GM19455 (cell line): ENCODE measurements at regions not wholly inside any gene's neighbourhood (a gene's known extent, or its start where the extent isn't known, plus 50 kb on each side); places are given as distances from the start of the nearest gene placed in this dataset.
"Not testable (repeated sequence)": the region's sequence is repeated elsewhere in the genome, so short reads cannot be mapped to it uniquely, and the experiment has no call there.

Experiments
- ATAC-seq: cut with Tn5 transposase; IDR thresholded peaks from one replicate; pipeline ENCODE4 v1.9.1; 2021; ENCODE audit not compliant: unreplicated experiment

DNA sequence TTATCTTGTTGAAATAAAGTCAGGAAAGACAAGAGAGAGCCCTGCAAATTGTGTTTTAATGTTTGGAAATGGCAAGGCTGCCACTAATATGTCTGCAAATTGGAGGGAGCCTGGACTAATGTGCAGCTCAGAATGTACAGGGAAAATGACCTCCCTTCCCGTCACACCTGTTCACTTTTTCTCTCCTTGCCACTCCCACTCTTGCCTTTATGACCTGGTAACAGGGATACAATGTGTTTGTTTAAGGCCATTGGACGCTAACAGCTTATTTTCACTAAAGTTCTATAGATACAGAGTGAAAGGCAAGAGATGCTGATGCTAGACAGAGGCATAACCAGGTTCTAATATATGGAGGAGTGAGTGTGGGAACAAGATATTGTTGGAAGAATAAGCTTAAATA, 203.9 kb downstream of the RAB38 start:
- ATAC-seq, result no peak

DNA sequence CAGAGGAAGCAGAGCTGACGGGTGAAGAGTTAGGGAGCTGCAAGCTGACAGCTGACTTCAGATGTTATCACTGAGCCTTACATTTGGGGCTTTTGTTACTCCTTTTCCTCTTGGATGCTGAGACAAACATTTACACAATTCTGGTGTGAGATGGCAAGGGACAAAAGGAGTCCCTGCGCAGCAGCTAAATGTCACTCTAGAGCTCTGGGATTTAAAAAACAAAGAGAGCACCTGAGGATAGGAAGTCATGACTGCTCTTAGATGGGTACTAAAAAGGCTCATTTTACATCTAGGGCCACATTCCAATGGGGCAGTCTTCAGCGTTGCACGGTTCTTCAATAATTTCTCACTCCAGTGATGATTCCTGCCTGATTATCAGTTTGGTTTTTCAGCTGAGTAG, 204.5 kb downstream of the RAB38 start:
- ATAC-seq, result no peak

DNA sequence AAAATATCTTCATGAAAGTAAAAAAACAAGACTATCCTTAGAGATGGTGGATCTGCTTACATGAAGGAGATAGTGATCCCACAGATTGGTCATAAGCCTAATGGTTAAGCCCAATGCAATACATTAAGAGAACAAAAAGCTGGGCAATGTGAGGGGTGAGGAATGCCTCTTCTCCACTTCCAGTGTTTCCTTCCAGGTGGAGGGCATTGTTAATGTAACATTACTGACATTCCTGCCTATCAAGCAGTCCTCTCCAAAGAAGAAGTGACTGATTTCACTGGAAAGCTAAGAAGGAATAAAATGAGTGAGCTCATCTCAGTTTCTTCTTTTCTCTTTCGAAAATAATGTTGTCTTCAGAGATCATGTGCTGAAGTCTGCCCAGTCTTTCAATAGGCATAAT, 207.8 kb downstream of the RAB38 start:
- ATAC-seq, result no peak

DNA sequence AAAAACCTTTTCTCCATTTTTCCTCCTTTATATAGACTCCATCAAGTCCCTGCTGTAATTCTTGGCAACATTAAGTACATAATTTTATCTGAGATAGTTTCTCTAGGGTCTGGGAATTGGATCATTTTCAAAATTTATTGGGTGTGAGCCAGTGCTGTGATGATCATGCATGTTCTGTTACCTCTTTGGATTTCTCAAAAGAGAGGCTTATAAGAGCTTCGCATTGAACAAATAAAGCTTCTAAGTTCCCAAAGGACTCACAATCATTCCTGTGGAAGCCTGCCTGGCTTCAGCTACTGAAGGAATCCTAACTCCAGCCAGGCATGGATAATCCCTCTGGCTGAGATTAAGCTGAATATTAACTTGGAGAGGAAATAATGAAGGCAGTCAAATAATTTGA, 208.5 kb downstream of the RAB38 start:
- no peak for ATAC-seq

DNA sequence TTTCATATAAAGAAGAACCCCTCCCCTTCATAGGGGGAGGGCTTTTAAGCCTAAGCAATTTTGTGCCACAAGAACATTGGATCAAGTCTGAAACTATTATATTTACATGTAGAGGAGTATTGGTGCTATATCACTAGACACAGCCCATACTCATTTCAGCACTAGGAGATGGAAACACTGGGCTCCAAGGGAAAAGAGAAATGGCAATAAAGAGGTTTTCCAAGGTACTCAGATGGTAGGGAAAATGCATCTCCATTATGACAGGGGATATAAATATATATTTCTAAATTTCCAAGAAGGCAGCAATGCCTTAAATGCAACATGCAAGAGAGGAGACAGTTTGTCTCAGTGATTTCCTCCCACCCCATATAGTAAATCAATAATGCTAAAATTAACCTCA, 209.0 kb downstream of the RAB38 start:
- ATAC-seq, result no peak

DNA sequence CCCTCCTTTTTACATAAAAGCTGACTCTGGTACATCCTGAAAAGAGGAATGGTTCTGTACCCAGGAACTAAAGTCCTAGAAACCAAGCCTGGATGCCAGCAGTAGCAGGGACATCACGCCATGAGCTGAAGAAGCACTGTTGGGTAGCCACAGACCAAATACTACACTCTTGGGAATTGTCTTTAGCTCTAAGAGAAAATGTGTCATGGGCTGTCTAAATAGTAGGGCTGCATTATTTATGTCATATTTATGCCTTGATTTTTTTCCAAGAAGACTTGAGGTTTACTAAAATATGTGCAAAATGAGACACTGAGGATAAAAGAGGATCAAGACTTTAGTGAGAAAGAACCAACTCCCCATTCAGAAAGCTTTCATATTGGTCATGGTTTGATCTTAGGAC, 213.6 kb downstream of the RAB38 start:
- ATAC-seq, result no peak

DNA sequence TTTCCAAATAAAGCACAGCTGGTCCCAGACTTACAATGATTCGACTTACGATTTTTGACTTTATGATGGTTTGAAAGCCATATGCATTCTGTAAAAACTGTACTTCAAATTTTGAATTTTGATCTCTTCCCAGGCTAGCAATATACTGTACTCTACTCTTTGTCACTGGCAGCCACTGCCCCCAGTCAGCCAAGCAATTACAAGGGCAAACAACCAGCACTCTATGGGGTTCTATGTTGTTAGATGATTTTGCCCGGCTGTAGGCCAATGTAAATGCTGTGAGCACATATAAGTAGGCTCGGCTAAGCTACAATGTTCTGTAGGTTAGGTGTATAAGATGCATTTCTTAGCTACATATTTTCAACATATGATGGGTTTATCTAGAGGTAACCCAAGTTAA, 217.3 kb downstream of the RAB38 start:
- no peak for ATAC-seq

DNA sequence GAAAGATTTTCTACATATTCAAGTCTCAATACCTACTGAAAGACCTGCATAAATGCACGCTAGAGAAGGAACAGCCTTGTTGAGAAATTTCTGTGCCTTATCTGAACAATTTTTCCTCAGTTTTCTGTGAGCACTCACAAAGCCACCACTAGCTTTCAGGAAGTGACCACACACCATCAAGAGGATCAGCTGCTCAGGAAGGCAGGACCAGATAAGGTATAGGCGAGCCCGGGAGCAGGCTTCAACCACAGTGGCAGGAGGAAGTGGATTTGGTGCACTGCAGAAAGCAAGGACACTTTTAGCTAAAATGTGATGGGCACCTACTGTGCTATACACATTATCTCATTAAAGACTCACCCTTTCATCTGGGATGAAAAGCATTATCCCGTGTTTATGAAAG, 220.8 kb downstream of the RAB38 start:
- no peak for ATAC-seq

DNA sequence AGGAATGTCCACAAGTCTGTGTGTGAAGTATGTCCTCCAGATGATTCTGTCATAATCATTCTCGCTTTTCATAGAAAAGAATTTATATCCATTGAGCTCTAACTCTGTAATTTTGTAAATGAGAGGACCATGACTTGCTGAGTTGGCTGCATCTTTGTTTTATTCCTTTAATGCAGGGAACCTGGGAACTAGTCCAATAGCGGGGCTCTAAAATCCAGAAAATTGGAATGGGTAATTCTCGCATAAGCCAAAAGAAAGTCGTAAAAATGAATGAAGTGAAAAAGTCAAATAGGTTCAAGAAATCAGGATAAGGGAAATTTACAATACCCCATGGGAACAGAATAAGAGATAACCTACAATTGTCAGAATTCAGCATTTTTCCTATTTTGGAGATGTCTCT, 232.5 kb downstream of the RAB38 start:
- no peak for ATAC-seq

DNA sequence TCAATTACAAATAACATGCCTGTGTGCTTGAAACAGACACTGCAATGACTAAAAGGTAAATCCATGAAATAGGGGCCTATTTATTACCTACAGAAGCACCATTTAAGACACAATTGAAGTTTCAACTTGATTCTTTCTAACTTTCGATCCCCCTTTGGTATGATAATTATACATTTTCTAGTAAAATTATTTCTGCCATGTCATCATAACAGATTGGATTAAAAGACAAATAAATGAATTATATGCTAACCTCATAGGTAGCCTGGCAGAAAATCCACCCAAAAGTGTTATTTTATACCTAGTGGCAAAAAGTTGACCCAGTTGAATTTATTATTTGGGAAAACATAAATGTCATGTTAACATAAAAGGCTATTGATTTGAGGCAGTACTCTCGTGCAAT, 241.1 kb downstream of the RAB38 start:
- ATAC-seq, result no peak

DNA sequence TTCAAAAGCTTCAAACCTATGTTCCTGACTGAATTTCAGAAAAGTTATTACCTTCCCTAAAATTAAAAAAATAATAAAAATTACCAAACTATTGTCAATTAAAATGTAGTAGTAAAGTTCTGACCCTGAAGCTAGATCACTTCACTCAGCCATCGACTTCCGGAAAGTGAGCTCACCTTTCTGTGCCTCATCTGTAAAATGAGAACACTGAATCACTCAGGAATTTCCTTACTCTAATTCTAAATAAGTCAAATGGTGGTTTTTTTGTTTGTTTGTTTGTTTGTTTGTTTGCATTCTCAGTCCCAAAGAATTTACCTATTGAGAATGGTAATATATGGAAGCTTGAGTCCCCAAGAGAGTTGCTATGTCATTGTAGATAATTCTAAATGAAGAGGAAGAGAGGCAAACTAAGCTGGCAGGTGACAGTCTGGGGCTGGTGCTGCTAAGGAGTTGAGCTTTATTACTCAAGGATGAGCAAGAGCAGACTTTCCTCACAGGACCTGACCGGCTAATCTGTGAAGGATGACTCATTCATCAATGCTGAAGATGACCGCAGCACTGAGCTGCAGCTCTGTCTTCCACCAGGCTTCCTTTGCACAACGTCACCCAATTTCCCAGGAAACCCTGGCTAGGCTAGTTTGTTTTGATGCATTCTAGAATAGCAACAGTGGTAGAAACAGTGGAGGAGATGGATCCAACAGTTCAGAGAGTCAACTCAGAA, 248.8 kb downstream of the RAB38 start:
- ATAC-seq, result no peak

DNA sequence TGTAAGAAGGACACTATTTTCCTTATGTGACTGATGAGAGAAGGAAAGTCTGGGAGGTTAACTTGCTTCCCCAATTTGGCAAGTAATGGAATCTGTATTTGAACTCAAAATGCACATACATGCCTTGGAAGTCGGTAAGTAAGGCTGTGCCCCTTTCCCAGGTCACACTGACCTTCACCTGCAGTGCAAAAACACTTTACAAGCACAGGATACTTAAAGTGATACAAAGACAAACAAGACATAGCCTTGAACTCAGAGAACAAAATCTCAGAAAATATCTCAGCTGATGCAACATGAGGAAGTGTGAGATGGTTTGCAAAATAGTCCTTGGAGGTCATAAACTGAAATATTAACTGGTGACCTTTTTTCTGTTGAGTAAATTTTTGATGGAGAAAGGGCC, 251.1 kb downstream of the RAB38 start:
- no peak for ATAC-seq

DNA sequence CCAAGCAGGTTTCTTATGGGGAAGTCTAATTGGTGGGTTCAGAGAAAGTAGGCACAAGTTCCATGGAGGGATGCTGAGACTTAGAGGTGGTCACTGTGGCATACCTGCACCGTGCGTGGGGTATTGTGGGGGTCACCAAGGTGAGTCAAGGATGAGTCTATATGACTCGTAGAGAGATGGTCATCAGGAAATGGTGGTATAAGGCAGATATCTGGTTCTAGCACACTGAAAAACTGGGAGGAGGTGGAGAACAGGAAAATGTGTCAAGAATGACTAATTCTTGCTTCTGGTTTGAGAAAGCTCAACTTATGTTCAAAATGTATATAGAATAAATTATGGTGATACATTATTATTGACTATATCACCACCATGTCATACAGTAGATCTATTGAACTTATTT, 258.1 kb downstream of the RAB38 start:
- ATAC-seq, result no peak

DNA sequence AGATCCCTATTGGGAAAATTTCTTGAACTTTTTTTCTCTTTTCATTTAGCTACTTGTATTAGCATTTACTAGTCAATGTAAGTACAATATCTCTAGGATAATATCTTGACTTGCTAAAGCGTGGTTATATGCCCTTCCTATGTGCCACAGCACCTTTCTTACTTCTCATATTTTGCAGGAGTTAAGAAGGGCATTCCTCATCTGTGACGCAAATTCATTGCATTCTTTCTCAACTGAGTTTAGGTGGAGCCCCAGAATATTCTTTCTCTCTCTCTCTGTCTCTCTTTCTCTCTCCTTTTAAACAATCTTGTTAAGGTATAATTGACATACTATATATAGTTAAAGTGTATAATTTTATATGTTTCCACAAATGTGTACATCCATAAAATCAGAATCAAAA, 266.1 kb downstream of the RAB38 start:
- ATAC-seq, result no peak

DNA sequence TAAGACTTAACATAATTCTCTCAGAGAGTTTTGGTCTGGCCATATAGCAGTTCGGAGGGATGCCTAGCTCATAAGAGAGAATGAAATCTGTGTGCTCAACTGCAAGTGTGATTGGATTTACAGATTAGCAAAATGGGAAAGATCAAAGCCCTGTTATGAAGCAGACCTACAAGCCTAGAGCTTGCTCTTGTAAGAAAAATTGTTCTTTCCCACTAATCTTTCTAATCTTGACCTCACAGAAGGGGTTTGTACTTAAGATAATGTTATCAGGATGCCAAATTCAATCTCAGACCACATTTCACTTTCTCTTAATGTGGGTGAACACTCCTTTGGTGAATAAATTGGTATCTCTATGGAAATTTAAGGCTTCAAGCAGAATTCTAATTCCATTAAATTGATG, 267.2 kb downstream of the RAB38 start:
- no peak for ATAC-seq

DNA sequence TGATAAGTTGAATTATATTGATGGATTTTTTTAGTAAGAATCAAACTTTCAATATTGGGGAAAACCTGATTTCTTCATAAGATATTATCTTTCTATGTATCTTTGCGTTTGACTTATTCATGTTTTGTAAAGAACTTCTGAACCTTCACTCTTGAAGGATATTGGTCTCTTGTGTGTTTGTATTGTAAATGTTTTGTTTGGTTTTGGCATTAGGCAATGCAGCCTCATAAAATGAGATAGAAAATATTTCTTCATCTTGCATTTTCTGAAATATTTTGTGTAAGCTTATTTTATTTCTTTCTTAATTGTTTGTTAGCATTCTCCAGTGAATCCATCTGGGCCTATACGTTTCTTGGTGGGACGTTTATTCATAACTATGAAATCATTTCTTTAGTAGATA, 271.9 kb downstream of the RAB38 start:
- no peak for ATAC-seq

DNA sequence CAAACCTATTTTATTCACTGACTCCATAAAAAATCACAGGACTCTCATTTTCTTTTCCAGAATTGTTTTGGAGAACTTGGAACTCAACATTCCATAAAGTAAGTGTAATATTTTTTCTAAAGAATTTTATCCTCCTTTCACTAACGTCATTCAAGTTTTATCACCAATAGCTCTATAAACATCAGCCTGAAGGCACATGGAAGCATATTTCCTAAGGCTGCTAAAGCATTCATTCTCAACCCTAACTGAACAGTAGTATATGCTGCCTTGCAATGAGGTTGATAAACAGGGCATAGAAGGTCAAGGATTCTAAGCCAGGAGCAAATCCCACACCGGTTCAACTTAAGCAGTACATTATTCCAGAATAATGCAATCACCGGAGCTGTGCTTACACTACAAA, 273.9 kb downstream of the RAB38 start:
- ATAC-seq, result no peak

DNA sequence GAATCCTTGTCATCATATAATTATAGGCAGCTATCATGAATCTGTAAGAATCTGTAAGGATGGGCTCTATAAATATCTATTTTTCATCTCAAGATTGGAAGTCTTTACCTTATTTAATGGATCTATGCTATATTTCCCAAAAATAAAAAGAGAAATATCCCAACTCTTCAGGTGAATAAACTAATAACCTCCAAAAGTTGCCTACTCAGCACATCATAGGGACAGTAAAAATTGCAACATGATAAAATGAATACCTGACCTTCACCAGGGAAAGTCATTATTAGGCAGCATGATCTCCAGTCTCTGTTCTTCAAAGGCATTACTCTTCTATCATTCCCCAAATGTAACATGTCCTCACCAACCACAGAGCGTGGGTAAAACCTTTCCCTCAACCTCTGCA, 277.3 kb downstream of the RAB38 start:
- no peak for ATAC-seq

DNA sequence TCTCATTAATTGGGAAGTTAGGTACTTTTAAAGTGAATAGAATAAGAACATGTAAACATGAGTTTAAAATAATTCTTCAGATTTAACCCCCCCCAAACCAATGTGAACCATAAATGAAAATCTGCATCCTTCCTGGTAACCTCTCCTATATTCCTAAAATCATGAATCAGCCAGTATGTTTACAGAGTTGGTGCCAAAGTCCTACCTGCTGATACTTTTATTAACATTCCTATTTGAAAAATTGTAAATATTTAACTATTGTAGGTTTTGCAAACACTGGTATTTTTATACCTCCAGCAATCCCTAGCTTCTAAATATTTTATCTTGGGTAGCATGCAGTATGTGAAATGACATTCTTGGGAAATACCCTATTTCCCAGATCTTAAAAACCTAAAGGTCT, 278.2 kb downstream of the RAB38 start:
- no peak for ATAC-seq

DNA sequence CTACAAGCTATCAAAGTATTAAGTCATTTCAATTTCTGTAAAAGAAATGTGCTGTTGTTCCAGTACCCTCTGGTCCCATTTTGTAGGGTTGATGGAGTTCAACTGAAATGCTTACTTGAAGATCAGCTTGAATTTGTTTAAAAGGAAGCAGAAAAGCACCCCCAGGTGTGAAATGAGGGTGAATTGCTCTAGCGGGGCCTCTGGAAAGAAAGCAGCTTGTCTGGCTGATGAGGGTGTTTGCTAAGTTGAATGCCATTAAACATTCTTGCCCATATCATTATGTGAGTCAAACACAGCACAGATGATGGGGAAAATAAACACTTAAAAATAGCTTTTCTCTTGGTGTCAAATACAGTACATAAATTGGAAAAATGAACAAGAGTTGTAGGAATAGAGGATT, 280.3 kb downstream of the RAB38 start:
- ATAC-seq, result no peak

DNA sequence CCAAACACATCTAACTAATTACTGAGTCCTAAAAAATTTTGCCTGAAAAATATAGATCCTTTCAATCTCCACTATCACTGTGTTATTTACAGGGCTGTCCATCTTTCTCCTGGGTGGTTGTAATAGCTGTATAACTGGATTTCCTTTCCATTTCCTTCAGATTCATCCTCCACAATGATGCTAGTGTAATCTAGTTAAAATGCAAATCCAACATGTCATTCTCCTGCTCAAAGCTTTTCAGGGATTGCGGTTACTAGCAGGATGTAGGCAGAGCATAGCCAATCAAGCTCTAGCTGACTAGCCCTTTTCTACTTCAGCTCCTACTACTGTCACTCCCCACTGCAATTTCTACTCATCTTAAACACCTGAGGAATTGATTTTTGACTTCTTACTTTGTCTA, 283.0 kb downstream of the RAB38 start:
- ATAC-seq, result no peak

DNA sequence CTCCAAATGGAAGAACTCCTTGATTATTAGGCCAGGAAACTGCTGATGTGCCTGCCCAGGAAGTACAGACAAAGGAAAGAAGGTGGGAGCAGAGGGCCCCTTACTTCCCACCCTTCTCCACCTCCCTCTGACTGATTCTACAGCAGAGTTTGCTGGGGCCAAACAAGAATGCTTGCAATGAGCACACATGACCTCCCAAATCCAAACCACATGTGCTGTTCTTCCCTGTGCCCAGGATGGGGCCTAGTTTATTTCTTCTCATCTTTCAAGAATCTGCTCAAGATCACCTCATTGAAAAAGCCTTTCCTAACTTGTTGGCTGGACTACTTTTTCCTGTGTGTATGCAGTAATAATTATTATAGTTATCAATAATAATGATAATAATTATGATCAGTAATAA, 286.1 kb downstream of the RAB38 start:
- ATAC-seq, result no peak

DNA sequence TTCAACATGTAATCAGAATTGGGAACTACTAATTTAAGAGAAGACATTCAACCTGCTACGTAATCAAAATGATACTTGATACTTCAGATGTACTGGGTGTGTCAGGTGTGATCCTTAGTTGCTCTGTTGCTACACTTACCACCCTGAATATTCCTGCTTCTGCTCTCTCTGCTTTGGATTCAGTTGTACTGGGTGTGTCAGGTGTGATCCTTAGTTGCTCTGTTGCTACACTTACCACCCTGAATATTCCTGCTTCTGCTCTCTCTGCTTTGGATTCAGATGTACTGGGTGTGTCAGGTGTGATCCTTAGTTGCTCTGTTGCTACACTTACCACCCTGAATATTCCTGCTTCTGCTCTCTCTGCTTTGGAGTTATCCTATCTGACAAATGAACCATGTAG, 290.2 kb downstream of the RAB38 start:
- not testable (repeated sequence) for ATAC-seq

DNA sequence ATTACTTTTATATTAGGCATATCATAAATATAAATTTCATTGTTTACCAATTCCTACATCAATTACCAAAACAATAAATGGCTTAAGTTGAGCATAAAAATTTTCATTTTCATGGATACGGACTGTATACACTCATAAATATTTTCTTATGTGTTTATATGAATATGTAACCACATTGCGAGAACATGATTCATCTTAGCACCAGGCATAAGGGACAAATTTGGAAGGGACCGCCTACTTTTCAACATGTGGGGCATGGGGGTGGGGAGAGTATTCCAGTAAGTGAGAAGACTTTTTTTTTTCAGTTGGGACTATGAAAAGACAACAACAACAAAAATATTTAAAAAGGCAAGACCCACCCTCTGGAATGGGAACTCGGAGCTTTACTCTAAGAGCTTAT, 296.1 kb downstream of the RAB38 start:
- no peak for ATAC-seq
